ENCODE measurements at regions not wholly inside any gene's neighbourhood (a gene's known extent, or its start where the extent isn't known, plus 50 kb on each side); places are given as distances from the start of the nearest gene placed in this dataset.

- TF ChIP-seq CTCF (IDR thresholded peaks at IDR 0.05) (no peak), ZFX (IDR thresholded peaks at IDR 0.05; ENCODE audit: borderline replicate concordance) (no peak)
Observed at GRCh38 chr2:149735237-149735958, 147.8 kb upstream of the MMADHC start.
